Right lobe of liver (tissue), 4 donors: ENCODE measurements at regions not wholly inside any gene's neighbourhood (a gene's known extent, or its start where the extent isn't known, plus 50 kb on each side); places are given as distances from the start of the nearest gene placed in this dataset.
"Not testable (repeated sequence)": the region's sequence is repeated elsewhere in the genome, so short reads cannot be mapped to it uniquely, and the experiment has no call there.

Experiments
- CTCF ChIP-seq, 4 donors: fragments of 200-600 bp in 3 of 4; fragments of 450-650 bp in 1 of 4; IDR thresholded peaks; one replicate each; pipeline versions ENCODE4 v1.5.1 to v1.8.0; 2016 to 2022; ENCODE audit warnings: antibody characterized with exemption in 4 of 4, mild to moderate bottlenecking in 2 of 4
- POLR2A ChIP-seq: fragments of 450-650 bp; IDR thresholded peaks from one replicate; pipeline ENCODE4 v1.6.1; 2017; ENCODE audit warnings: antibody characterized with exemption, mild to moderate bottlenecking
- donor health status: DM: no; HTN: no; CAD: no.
- donor health status: DM: no; HTN: no; CAD: no.
- donor health status: DM: no; HTN: yes; CAD: no.

GRCh38 chr1:238601604-238602003 lies 710.9 kb upstream of the ZP4 start:
- not testable (repeated sequence) for TF ChIP-seq POLR2A; CTCF (IDR thresholded peaks at IDR 0.05)
